ENCODE measurements at regions not wholly inside any gene's neighbourhood (a gene's known extent, or its start where the extent isn't known, plus 50 kb on each side); places are given as distances from the start of the nearest gene placed in this dataset.

GRCh38 chr6:3553254-3553653, 96.4 kb upstream of the SLC22A23 start:
- TF ChIP-seq POLR2A (IDR thresholded peaks at IDR 0.05) (no peak), CTCF (IDR thresholded peaks at IDR 0.05) (no peak), EP300 (IDR thresholded peaks at IDR 0.05) (no peak), POLR2AphosphoS5 (IDR thresholded peaks at IDR 0.05) (no peak)

Data from upper lobe of left lung (tissue), 4 donors.